ENCODE measurements at regions not wholly inside any gene's neighbourhood (a gene's known extent, or its start where the extent isn't known, plus 50 kb on each side); places are given as distances from the start of the nearest gene placed in this dataset.

- intact Hi-C loops (cut with DNase I, micrococcal nuclease) = no loop called here
- TF ChIP-seq CTCF (IDR thresholded peaks at IDR 0.05) = no peak
- no peak for DNase-seq
- no peaks in the 10 kb centered on the region for H3K4me1 ChIP-seq (ENCODE audit: low read depth)
- H3K4me3 ChIP-seq = no peak overlapping the region
- no peaks in the 10 kb centered on the region for H3K9me3 ChIP-seq
- ATAC-seq = no peak
- H3K36me3 ChIP-seq (ENCODE audit: low read depth) = no peaks in the 10 kb centered on the region
These were observed 70.6 kb upstream of the ANK2 start for GRCh38 chr4:112978691-112979472.

- Histone ChIP-seq H3K36me3 (ENCODE audit: low read depth) (no peaks in the 10 kb centered on the region), H3K9me3 (no peaks in the 10 kb centered on the region), H3K4me1 (ENCODE audit: low read depth) (no peaks in the 10 kb centered on the region), H3K4me3 (no peak overlapping the region)
- TF ChIP-seq CTCF (IDR thresholded peaks at IDR 0.05) = no peak
- DNase-seq = no peak
- intact Hi-C loops (cut with DNase I, micrococcal nuclease) = no loop called here
- no peak for ATAC-seq
These were observed 69.5 kb upstream of the ANK2 start for GRCh38 chr4:112979881-112980421.

- no peak overlapping the region for H3K4me3 ChIP-seq
- no peak for TF ChIP-seq CTCF (IDR thresholded peaks at IDR 0.05)
- H3K4me1 ChIP-seq (ENCODE audit: low read depth) = no peaks in the 10 kb centered on the region
- intact Hi-C loops (cut with DNase I, micrococcal nuclease) = no loop called here
- no peaks in the 10 kb centered on the region for H3K36me3 ChIP-seq (ENCODE audit: low read depth)
- ATAC-seq = no peak
- no peak for DNase-seq
- no peaks in the 10 kb centered on the region for H3K9me3 ChIP-seq
These were observed 66.8 kb upstream of the ANK2 start for GRCh38 chr4:112982680-112983079.

GRCh38 chr4:112994732-112995464, 54.6 kb upstream of the ANK2 start:
- Histone ChIP-seq H3K4me3 (no peak overlapping the region), H3K9me3 (no peaks in the 10 kb centered on the region), H3K36me3 (ENCODE audit: low read depth) (no peaks in the 10 kb centered on the region), H3K4me1 (ENCODE audit: low read depth) (no peaks in the 10 kb centered on the region)
- no peak for ATAC-seq
- no peak for DNase-seq
- intact Hi-C loops (cut with DNase I, micrococcal nuclease) = no loop called here
- TF ChIP-seq CTCF (IDR thresholded peaks at IDR 0.05) = no peak
